ENCODE measurements at regions not wholly inside any gene's neighbourhood (a gene's known extent, or its start where the extent isn't known, plus 50 kb on each side); places are given as distances from the start of the nearest gene placed in this dataset.

- TF ChIP-seq ELF2 (CRISPR knock-in tag; IDR thresholded peaks at IDR 0.05): no peak
These were observed 89.2 kb upstream of the IL33 start (continued) for GRCh38 chr9:6126377-6126776.

GRCh38 chr9:6123416-6123815 is 92.2 kb upstream of the IL33 start:
- peaks cover 0 to 4% of the 10 kb centered on the region in 2 experiments; a peak in 1 of 5 replicates for H3K27me3 ChIP-seq (ENCODE audit: control insufficient read depth in 2 of 2, insufficient read depth in 2 of 2, low read length in 2 of 2)
- H3K9me3 ChIP-seq (replicated peaks; ENCODE audit: control insufficient read depth, insufficient read depth, low read depth, low read length): no peaks in the 10 kb centered on the region
- DNase-seq (ENCODE audit: extremely low read depth in 1 of 4, low spot score in 3 of 4) (no peak), ATAC-seq (no peak), FAIRE-seq (no peak)
- no peak overlapping the region for H3K4me2 ChIP-seq (ENCODE audit: insufficient read depth, low read length)
- H3K36me3 ChIP-seq (ENCODE audit: control insufficient read depth, insufficient read depth, low read length): no peaks in the 10 kb centered on the region
- no peak overlapping the region for H3K4me3 ChIP-seq
- intact Hi-C loops (cut with micrococcal nuclease): no loop called here
- H3K9me1 ChIP-seq (ENCODE audit: control insufficient read depth, insufficient read depth, low read length): no peaks in the 10 kb centered on the region
- no peak overlapping the region for H3K27ac ChIP-seq (ENCODE audit: extremely low read depth, low read depth, low read length)
- no peaks in the 10 kb centered on the region for H4K20me1 ChIP-seq (replicated peaks; ENCODE audit: control insufficient read depth, insufficient read depth, low read length)
- ChIA-PET POLR2A (interaction anchor here (0.6 kb wide), 1 partner anchor 20 kb away, joined by 3 read pairs; no protein-coding TSS in a partner anchor), CTCF (ENCODE audit: low intra/inter-chr PET ratio) (no interaction called here)
- no TSS peak for BruUV-seq (replicated peaks)
- H3K9ac ChIP-seq (ENCODE audit: insufficient read depth in 1 of 2, low read depth in 2 of 2, low read length in 2 of 2): no peak overlapping the region
- H3K79me2 ChIP-seq (ENCODE audit: control insufficient read depth, insufficient read depth, low read length): no peaks in the 10 kb centered on the region
- H3K4me1 ChIP-seq (replicated peaks in 1 of 2; ENCODE audit: control insufficient read depth in 2 of 2, insufficient read depth in 2 of 2, low read length in 2 of 2): no peaks in the 10 kb centered on the region
- no peak overlapping the region for H2AFZ ChIP-seq (ENCODE audit: low read depth, low read length)
- in situ Hi-C loops (cut with MboI): no loop called here
- TF ChIP-seq ZNF197 (CRISPR knock-in tag; IDR thresholded peaks at IDR 0.05; ENCODE audit: low read depth): no peak
- 0% methylated on average over 3 of the region's 3 CpGs for WGBS (ENCODE audit: insufficient coverage, low coverage, missing lambda C conversion rate)

GRCh38 chr9:6121707-6122106 is 93.9 kb upstream of the IL33 start:
- in situ Hi-C loops (cut with MboI) (no loop called here), intact Hi-C loops (cut with micrococcal nuclease) (no loop called here)
- Histone ChIP-seq H4K20me1 (replicated peaks; ENCODE audit: control insufficient read depth, insufficient read depth, low read length) (no peaks in the 10 kb centered on the region), H3K9ac (ENCODE audit: insufficient read depth in 1 of 2, low read depth in 2 of 2, low read length in 2 of 2) (no peak overlapping the region), H3K36me3 (ENCODE audit: control insufficient read depth, insufficient read depth, low read length) (no peaks in the 10 kb centered on the region), H3K4me3 (no peak overlapping the region), H3K4me1 (replicated peaks in 1 of 2; ENCODE audit: control insufficient read depth in 2 of 2, insufficient read depth in 2 of 2, low read length in 2 of 2) (no peaks in the 10 kb centered on the region), H3K9me3 (replicated peaks; ENCODE audit: control insufficient read depth, insufficient read depth, low read depth, low read length) (no peaks in the 10 kb centered on the region), H3K27me3 (ENCODE audit: control insufficient read depth in 2 of 2, insufficient read depth in 2 of 2, low read length in 2 of 2) (no peaks in the 10 kb centered on the region), H3K4me2 (ENCODE audit: insufficient read depth, low read length) (no peak overlapping the region), H3K27ac (ENCODE audit: extremely low read depth, low read depth, low read length) (no peak overlapping the region), H3K79me2 (ENCODE audit: control insufficient read depth, insufficient read depth, low read length) (no peaks in the 10 kb centered on the region), H2AFZ (ENCODE audit: low read depth, low read length) (no peak overlapping the region), H3K9me1 (ENCODE audit: control insufficient read depth, insufficient read depth, low read length) (no peaks in the 10 kb centered on the region)
- DNase-seq (ENCODE audit: extremely low read depth in 1 of 4, low spot score in 3 of 4) (no peak), FAIRE-seq (no peak), ATAC-seq (no peak)
- WGBS (ENCODE audit: insufficient coverage, low coverage, missing lambda C conversion rate): 0% methylated on average over 1 of the region's 1 CpG
- ChIA-PET POLR2A (interaction anchor here (1.0 to 1.4 kb wide), 2 partner anchors 13 to 15 kb away, joined by 3 read pairs; no protein-coding TSS in a partner anchor), CTCF (ENCODE audit: low intra/inter-chr PET ratio) (no interaction called here)
- no TSS peak for BruUV-seq (replicated peaks)
- TF ChIP-seq ZNF146 (CRISPR knock-in tag; IDR thresholded peaks at IDR 0.05; ENCODE audit: unreplicated experiment) (no peak), ZNF239 (CRISPR knock-in tag; IDR thresholded peaks at IDR 0.05) (no peak), STAT5A (IDR thresholded peaks at IDR 0.05; ENCODE audit: borderline replicate concordance, low read length) (no peak), TARDBP (IDR thresholded peaks at IDR 0.05) (no peak), GTF2E2 (tag; IDR thresholded peaks at IDR 0.05) (no peak), MTF1 (CRISPR knock-in tag; IDR thresholded peaks at IDR 0.05; ENCODE audit: borderline replicate concordance) (no peak), KAT8 (IDR thresholded peaks at IDR 0.05; ENCODE audit: low read depth) (no peak), FOXM1 (IDR thresholded peaks at IDR 0.05; ENCODE audit: low read depth) (no peak), FOXM1 (CRISPR knock-in tag; IDR thresholded peaks at IDR 0.05; ENCODE audit: low read depth) (no peak)
- TF ChIP-seq, protein P1, sequence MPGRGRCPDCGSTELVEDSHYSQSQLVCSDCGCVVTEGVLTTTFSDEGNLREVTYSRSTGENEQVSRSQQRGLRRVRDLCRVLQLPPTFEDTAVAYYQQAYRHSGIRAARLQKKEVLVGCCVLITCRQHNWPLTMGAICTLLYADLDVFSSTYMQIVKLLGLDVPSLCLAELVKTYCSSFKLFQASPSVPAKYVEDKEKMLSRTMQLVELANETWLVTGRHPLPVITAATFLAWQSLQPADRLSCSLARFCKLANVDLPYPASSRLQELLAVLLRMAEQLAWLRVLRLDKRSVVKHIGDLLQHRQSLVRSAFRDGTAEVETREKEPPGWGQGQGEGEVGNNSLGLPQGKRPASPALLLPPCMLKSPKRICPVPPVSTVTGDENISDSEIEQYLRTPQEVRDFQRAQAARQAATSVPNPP (IDR thresholded peaks at IDR 0.05; ENCODE audit: borderline replicate concordance, insufficient read depth, insufficient read length): no peak
- TF ChIP-seq, protein P2, sequence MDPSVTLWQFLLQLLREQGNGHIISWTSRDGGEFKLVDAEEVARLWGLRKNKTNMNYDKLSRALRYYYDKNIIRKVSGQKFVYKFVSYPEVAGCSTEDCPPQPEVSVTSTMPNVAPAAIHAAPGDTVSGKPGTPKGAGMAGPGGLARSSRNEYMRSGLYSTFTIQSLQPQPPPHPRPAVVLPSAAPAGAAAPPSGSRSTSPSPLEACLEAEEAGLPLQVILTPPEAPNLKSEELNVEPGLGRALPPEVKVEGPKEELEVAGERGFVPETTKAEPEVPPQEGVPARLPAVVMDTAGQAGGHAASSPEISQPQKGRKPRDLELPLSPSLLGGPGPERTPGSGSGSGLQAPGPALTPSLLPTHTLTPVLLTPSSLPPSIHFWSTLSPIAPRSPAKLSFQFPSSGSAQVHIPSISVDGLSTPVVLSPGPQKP (CRISPR knock-in tag; IDR thresholded peaks at IDR 0.05): no peak
- TF ChIP-seq, protein P3, sequence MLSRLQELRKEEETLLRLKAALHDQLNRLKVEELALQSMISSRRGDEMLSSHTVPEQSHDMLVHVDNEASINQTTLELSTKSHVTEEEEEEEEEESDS (CRISPR knock-in tag; IDR thresholded peaks at IDR 0.05): no peak
